AG04449 (cell line): ENCODE measurements at regions not wholly inside any gene's neighbourhood (a gene's known extent, or its start where the extent isn't known, plus 50 kb on each side); places are given as distances from the start of the nearest gene placed in this dataset.

Source experiments
- CTCF ChIA-PET: fragments of 350-600 bp; formaldehyde crosslinking; extraction: SDS; loops from one replicate; lab custom pipeline; 2021; ENCODE audit warnings: antibody characterized with exemption; lab: Yijun Ruan, JAX
- POLR2A ChIA-PET: fragments of 400-600, 350-600 bp; formaldehyde crosslinking; extraction: SDS; loops from one replicate; lab custom pipeline; 2020; ENCODE audit warnings: antibody characterized with exemption, inconsistent platforms; lab: Yijun Ruan, JAX
- DNase-seq: peaks from one replicate; pipeline ENCODE4 v3.0.0-alpha.2; 2010; ENCODE audit warnings: low read depth, low spot score
- H3K4me3 ChIP-seq: 2 replicates; pipeline ENCODE4 v1.5.1; 2011; ENCODE audit warnings: low read depth, mild to moderate bottlenecking, control low read depth, low read length
- CTCF ChIP-seq: IDR thresholded peaks from one replicate; pipeline ENCODE4 v1.5.1; 2011; ENCODE audit warnings: mild to moderate bottlenecking, moderate library complexity, low read length, control low read depth, inconsistent platforms; ENCODE audit not compliant: insufficient read depth; ENCODE audit errors: missing control alignments

- CTCF ChIA-PET: interaction anchor here (4.9 kb wide), 1 partner anchor 15 kb away, joined by 29 read pairs; no protein-coding TSS in a partner anchor
- no peak for DNase-seq
- POLR2A ChIA-PET: no interaction called here
- no peak overlapping the region for H3K4me3 ChIP-seq
- no peak for TF ChIP-seq CTCF
These were observed 258.9 kb downstream of the PTBP2 start for GRCh38 chr1:96980448-96980847.

GRCh38 chr1:96981181-96981580, 259.6 kb downstream of the PTBP2 start:
- CTCF ChIA-PET: interaction anchor here (4.9 kb wide), 1 partner anchor 16 kb away, joined by 29 read pairs; no protein-coding TSS in a partner anchor
- POLR2A ChIA-PET: no interaction called here
- TF ChIP-seq CTCF: no peak
- DNase-seq: no peak
- H3K4me3 ChIP-seq: no peak overlapping the region

GRCh38 chr1:96982118-96982517, 260.5 kb downstream of the PTBP2 start:
- ChIA-PET CTCF (interaction anchor here (4.9 kb wide), 1 partner anchor 17 kb away, joined by 29 read pairs; no protein-coding TSS in a partner anchor), POLR2A (no interaction called here)
- no peak overlapping the region for H3K4me3 ChIP-seq
- no peak for DNase-seq
- TF ChIP-seq CTCF: no peak

GRCh38 chr1:96983866-96984265, 262.3 kb downstream of the PTBP2 start:
- no peak for DNase-seq
- no peak for TF ChIP-seq CTCF
- ChIA-PET POLR2A (no interaction called here), CTCF (no interaction called here)
- no peak overlapping the region for H3K4me3 ChIP-seq

- TF ChIP-seq CTCF: no peak
- POLR2A ChIA-PET: interaction anchor here (0.6 kb wide), 1 partner anchor 687 kb away, joined by 3 read pairs; no protein-coding TSS in a partner anchor
- no peak overlapping the region for H3K4me3 ChIP-seq
- no peak for DNase-seq
- CTCF ChIA-PET: no interaction called here
These were observed 265.7 kb downstream of the PTBP2 start for GRCh38 chr1:96987186-96987703.

GRCh38 chr1:96989302-96989701, 267.7 kb downstream of the PTBP2 start:
- no peak for DNase-seq
- CTCF ChIA-PET: no interaction called here
- no peak for TF ChIP-seq CTCF
- no peak overlapping the region for H3K4me3 ChIP-seq
- POLR2A ChIA-PET: no interaction called here
